Coronary artery (tissue), 2 donors: ENCODE measurements at regions not wholly inside any gene's neighbourhood (a gene's known extent, or its start where the extent isn't known, plus 50 kb on each side); places are given as distances from the start of the nearest gene placed in this dataset.

Source experiments
- DNase-seq: peaks from one replicate; pipeline ENCODE4 v3.0.0-alpha.2; 2017; ENCODE audit warnings: low spot score
- H3K27ac ChIP-seq, 2 donors: fragments of 200-600 bp; sonication (generic); one replicate each; pipeline ENCODE4 v1.5.1; 2016 to 2019
- H3K4me3 ChIP-seq: fragments of 200-600 bp; sonication (generic); 2 replicates; pipeline ENCODE4 v1.5.1; 2016; ENCODE audit warnings: mild to moderate bottlenecking, moderate library complexity
- CTCF ChIP-seq: fragments of 200-600 bp; sonication (generic); IDR thresholded peaks from one replicate; pipeline ENCODE4 v1.5.1; 2019; ENCODE audit warnings: antibody characterized with exemption

GRCh38 chr1:238558156-238558555 is 667.4 kb upstream of the ZP4 start:
- no peak for DNase-seq
- no peak overlapping the region for H3K4me3 ChIP-seq
- H3K27ac ChIP-seq: no peak overlapping the region
- no peak for TF ChIP-seq CTCF

GRCh38 chr1:238552271-238552670 is 661.5 kb upstream of the ZP4 start:
- no peak for TF ChIP-seq CTCF
- Histone ChIP-seq H3K4me3 (no peak overlapping the region), H3K27ac (no peak overlapping the region)

DNA sequence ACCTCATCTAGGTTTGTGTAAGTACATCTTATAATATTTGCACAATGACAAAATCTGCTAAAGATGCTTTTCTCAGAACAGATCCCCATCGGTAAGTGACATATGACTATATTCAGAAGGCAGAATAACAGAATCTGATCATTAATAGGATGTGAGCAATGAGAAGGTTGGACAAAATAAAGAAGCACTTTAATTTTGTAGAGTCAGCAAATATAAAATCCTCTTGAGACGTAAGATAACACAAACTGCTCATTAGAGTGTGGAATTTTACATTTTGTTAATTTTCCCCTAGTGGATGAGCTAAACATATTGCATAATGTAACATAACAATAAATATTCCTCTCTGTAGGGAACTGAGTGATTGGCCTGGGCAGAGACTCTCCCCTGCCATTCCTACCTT is 658.4 kb upstream of the ZP4 start:
- Histone ChIP-seq H3K4me3 (no peak overlapping the region), H3K27ac (no peak overlapping the region)
- TF ChIP-seq CTCF: no peak
- no peak for DNase-seq

More at GRCh38 chr1:238552271-238552670, 661.5 kb upstream of the ZP4 start:
- no peak for DNase-seq

GRCh38 chr1:238546118-238546517 is 655.4 kb upstream of the ZP4 start:
- no peak overlapping the region for H3K4me3 ChIP-seq
- DNase-seq: no peak
- no peak overlapping the region for H3K27ac ChIP-seq
- no peak for TF ChIP-seq CTCF

GRCh38 chr1:238537641-238538040 is 646.9 kb upstream of the ZP4 start:
- Histone ChIP-seq H3K4me3 (no peak overlapping the region), H3K27ac (no peak overlapping the region)
- TF ChIP-seq CTCF: no peak
- no peak for DNase-seq

GRCh38 chr1:238530209-238530851 is 639.6 kb upstream of the ZP4 start:
- H3K4me3 ChIP-seq: no peak overlapping the region
- no peak for DNase-seq

More at GRCh38 chr1:238530209-238530851, 639.6 kb upstream of the ZP4 start:
- TF ChIP-seq CTCF: no peak
- H3K27ac ChIP-seq: no peak overlapping the region
